NT2/D1 (cell line): ENCODE measurements at regions not wholly inside any gene's neighbourhood (a gene's known extent, or its start where the extent isn't known, plus 50 kb on each side); places are given as distances from the start of the nearest gene placed in this dataset.

Experiments
- DNase-seq: peaks from one replicate; pipeline ENCODE4 v3.0.0-alpha.2; 2011; ENCODE audit warnings: low read depth, low spot score
- H3K27me3 ChIP-seq: 2 replicates; pipeline ENCODE4 v1.6.0; 2011; ENCODE audit warnings: mild to moderate bottlenecking; ENCODE audit not compliant: insufficient read length, insufficient read depth
- H3K36me3 ChIP-seq: 2 replicates; pipeline ENCODE4 v1.6.1; 2011; ENCODE audit warnings: mild to moderate bottlenecking, low read length, mixed read lengths; ENCODE audit not compliant: insufficient read depth, insufficient read length
- H3K4me1 ChIP-seq: 2 replicates; pipeline ENCODE4 v1.5.1; 2011; ENCODE audit not compliant: insufficient read depth, insufficient read length
- H3K4me3 ChIP-seq: 2 replicates; pipeline ENCODE4 v1.5.1; 2011; ENCODE audit warnings: low read depth; ENCODE audit not compliant: insufficient read length
- H3K9ac ChIP-seq: 2 replicates; pipeline ENCODE4 v1.6.0; 2011; ENCODE audit warnings: low read depth; ENCODE audit not compliant: insufficient read length
- H3K9me3 ChIP-seq: 2 replicates; pipeline ENCODE4 v1.5.1; 2011; ENCODE audit warnings: mild to moderate bottlenecking, low read length; ENCODE audit not compliant: insufficient read depth
- SUZ12 ChIP-seq: IDR thresholded peaks from 2 replicates; pipeline ENCODE4 v1.6.1; 2011; ENCODE audit not compliant: insufficient read length, insufficient read depth; ENCODE audit errors: extremely low read depth
- YY1 ChIP-seq: IDR thresholded peaks from 2 replicates; pipeline ENCODE4 v1.6.1; 2011; ENCODE audit not compliant: insufficient read length, insufficient read depth
- ZNF274 ChIP-seq: IDR thresholded peaks from 2 replicates; pipeline ENCODE4 v1.6.1; 2011; ENCODE audit warnings: mild to moderate bottlenecking, low read depth, low read length

DNA sequence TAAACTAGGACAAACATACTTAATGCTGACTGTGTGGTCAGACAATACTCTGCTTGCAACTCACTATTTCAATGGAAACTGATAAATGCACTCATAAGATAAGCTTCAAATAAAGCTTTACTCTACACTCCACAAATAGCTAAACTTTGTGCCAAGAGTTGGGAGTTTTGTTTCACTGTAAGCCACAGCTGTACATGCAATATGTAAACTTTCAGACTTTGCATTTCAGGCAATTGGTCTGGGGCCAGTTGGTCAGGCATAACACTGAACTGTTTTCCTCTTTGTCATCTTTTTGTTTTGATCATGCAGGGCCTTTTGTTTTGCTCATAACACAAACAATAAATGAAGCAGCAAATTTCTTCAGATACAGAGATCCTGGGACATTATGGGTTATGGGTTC lies 426.2 kb downstream of the IPO8 start:
- H3K4me1 ChIP-seq, result no peaks in the 10 kb centered on the region
- H3K27me3 ChIP-seq, result no peaks in the 10 kb centered on the region
- H3K4me3 ChIP-seq, result no peak overlapping the region
- peaks cover 19% of the 10 kb centered on the region; the same call in 1 of the 2 replicates for H3K9me3 ChIP-seq
- no peaks in the 10 kb centered on the region for H3K36me3 ChIP-seq
- TF ChIP-seq YY1 (no peak), ZNF274 (no peak), SUZ12 (no peak)
- H3K9ac ChIP-seq, result no peak overlapping the region
- no peak for DNase-seq

DNA sequence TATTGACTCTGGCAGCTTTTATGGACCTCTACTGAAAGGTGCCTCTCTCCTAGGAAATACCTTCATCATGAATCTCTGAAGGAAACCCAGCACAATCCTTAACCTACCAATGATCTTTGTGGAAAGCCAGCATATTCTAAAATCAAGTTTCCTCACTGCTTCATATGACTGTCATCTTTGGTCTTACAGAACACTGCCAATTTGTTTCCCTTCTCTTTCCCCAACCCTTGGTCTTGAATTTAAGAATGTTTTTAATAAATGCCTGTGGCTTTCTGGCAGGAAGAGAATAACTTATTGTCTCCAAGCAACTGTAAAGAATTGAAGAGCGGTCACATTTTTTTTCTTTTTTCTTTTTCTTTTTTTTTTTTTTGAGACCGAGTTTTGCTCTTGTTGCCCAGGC lies 427.6 kb downstream of the IPO8 start:
- no peak for TF ChIP-seq YY1
- TF ChIP-seq ZNF274, result no peak
- no peak for TF ChIP-seq SUZ12
- H3K9ac ChIP-seq, result no peak overlapping the region
- no peak overlapping the region for H3K4me3 ChIP-seq
- H3K9me3 ChIP-seq, result peaks cover 17% of the 10 kb centered on the region; the same call in 1 of the 2 replicates
- no peaks in the 10 kb centered on the region for H3K4me1 ChIP-seq
- H3K27me3 ChIP-seq, result no peaks in the 10 kb centered on the region
- DNase-seq, result no peak
- no peaks in the 10 kb centered on the region for H3K36me3 ChIP-seq

DNA sequence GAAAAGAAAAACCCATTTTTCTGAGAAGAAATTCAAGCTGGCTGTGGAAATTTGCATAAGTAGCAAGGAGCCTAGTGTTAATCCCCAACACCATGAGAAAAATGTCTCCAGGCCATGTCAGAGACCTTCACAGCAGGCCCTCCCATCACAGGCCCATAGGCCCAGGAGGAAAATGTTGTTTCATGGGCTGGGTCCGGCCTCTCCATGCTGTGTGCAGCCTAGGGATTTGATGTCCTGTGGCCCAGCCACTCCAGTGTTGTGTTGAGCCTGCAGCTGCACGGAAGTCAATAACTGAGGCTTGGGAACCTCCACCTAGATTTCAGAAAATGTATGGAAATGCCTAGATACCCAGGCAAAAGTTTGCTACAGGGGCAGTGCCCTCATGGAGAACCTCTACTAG lies 432.2 kb downstream of the IPO8 start:
- no peaks in the 10 kb centered on the region for H3K4me1 ChIP-seq
- no peaks in the 10 kb centered on the region for H3K27me3 ChIP-seq
- H3K36me3 ChIP-seq, result no peaks in the 10 kb centered on the region
- TF ChIP-seq SUZ12 (no peak), YY1 (no peak), ZNF274 (no peak)
- no peak overlapping the region for H3K9ac ChIP-seq
- H3K9me3 ChIP-seq, result no peaks in the 10 kb centered on the region
- no peak for DNase-seq
- H3K4me3 ChIP-seq, result no peak overlapping the region

DNA sequence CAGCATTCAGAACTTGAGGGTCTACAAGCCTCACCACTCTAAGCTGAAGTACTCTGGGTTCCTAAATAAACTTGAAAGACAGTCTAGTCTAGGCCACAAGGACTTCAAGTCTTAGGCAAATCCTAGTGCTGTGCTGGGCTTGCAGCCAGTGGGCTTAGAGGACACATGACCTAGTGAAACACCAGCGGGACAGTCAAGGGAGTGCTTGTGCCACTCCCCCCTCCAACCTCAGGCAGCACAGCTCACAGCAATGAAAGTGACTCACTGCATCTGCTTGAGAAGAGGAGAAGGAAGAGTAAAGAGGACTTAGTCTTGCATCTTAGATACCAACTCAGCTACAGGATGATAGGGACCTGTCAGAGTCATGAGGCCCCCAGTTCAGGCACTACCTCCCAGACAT lies 438.1 kb downstream of the IPO8 start:
- no peak overlapping the region for H3K4me3 ChIP-seq
- no peaks in the 10 kb centered on the region for H3K9me3 ChIP-seq
- peaks cover 5% of the 10 kb centered on the region for H3K4me1 ChIP-seq
- no peak overlapping the region for H3K9ac ChIP-seq
- no peak for DNase-seq
- TF ChIP-seq YY1, result no peak
- no peak for TF ChIP-seq SUZ12
- no peak for TF ChIP-seq ZNF274
- H3K27me3 ChIP-seq, result no peaks in the 10 kb centered on the region
- no peaks in the 10 kb centered on the region for H3K36me3 ChIP-seq

DNA sequence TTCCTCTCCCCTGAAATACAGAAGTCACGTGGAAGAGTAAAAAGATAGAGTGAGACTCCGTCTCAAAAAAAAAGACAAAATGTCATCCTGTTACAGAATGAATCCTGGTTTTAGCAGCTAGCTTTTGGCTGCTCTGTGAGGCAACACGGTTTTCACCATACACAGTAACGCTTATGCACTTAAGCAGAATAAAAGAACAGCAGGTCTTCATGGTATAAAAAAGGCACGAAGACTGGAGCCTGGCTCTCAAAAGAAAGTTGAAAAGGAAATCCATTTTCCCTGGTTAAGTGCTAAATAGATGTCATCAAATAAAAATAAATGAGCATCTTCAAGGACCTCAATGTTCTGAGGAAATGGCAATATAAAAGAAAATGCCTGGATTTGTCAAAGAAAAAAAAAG lies 444.1 kb downstream of the IPO8 start:
- Histone ChIP-seq H3K4me3 (no peak overlapping the region), H3K27me3 (no peaks in the 10 kb centered on the region), H3K9ac (no peak overlapping the region), H3K4me1 (no peaks in the 10 kb centered on the region), H3K9me3 (no peaks in the 10 kb centered on the region), H3K36me3 (no peaks in the 10 kb centered on the region)
- no peak for TF ChIP-seq YY1
- TF ChIP-seq SUZ12, result no peak
- TF ChIP-seq ZNF274, result no peak
- no peak for DNase-seq

DNA sequence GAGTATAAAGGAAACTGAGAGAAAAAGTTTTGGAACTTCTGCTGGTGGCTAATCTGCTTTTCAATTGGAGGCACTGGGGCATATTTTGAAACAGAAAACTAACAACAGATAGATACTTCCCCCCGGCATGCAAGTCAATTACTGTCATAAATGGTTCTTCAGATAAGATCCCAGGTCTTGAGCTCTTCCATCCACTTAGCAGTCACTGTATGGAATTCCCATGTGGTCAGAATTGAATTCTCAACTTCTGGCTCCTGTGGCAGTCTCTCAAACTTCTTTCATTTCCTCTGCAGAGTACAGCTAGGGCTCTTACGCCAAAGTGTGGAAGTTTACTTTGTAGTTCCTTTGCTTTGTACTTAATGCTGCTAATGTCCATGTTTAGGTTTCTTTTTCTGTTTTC lies 452.2 kb downstream of the IPO8 start:
- TF ChIP-seq SUZ12 (no peak), YY1 (no peak), ZNF274 (no peak)
- H3K4me3 ChIP-seq, result no peak overlapping the region
- H3K36me3 ChIP-seq, result no peaks in the 10 kb centered on the region
- no peaks in the 10 kb centered on the region for H3K9me3 ChIP-seq
- no peak overlapping the region for H3K9ac ChIP-seq
- no peaks in the 10 kb centered on the region for H3K27me3 ChIP-seq
- no peaks in the 10 kb centered on the region for H3K4me1 ChIP-seq
- no peak for DNase-seq

DNA sequence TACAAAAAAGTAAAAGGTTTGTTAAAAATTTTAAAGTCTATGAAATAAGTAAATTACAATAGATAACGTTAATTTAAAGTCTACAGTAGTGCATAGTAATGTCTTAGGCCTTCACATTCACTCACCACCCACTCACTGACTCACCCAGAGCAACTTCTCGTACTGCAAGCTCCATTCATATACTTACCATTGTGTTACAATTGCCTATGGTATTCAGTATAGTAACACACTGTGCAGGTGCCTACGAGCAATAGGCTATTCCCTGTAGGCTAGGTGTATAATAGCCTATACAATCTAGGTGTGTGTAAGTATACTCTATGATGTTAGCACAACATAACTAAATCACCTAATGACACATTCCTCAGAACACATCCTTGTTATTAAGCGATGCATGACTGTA lies 435.3 kb upstream of the TMTC1 start:
- Histone ChIP-seq H3K4me1 (no peaks in the 10 kb centered on the region), H3K9ac (no peak overlapping the region), H3K27me3 (no peaks in the 10 kb centered on the region), H3K4me3 (no peak overlapping the region), H3K9me3 (0 out of 2 replicates have a peak, but pooled peaks cover 5% of the 10 kb centered on the region), H3K36me3 (no peaks in the 10 kb centered on the region)
- no peak for DNase-seq
- TF ChIP-seq YY1 (no peak), ZNF274 (no peak), SUZ12 (no peak)

DNA sequence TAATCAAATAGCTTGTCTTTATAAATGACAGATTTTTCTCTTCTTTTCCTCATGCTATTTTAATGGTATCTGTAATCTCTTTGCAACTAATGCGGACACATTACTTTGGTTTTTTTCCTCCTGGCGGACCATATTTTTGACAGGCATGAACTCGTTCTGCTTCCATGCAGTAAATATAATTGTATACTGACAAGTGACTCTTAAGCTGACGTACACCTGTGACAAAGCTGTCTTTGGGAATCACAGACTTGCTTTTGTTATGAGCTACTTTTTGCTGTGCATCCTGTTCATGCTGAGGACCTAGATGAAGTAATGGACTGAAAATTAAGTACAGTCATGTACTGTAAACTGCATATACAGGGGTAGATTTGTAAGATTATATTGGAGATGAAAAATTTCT lies 434.3 kb upstream of the TMTC1 start:
- TF ChIP-seq YY1 (no peak), ZNF274 (no peak), SUZ12 (no peak)
- Histone ChIP-seq H3K36me3 (no peaks in the 10 kb centered on the region), H3K9me3 (0 out of 2 replicates have a peak, but pooled peaks cover 1% of the 10 kb centered on the region), H3K4me3 (no peak overlapping the region), H3K4me1 (no peaks in the 10 kb centered on the region), H3K27me3 (no peaks in the 10 kb centered on the region), H3K9ac (no peak overlapping the region)
- DNase-seq, result no peak
